Islet precursor cell (in vitro differentiated cells): ENCODE measurements at regions not wholly inside any gene's neighbourhood (a gene's known extent, or its start where the extent isn't known, plus 50 kb on each side); places are given as distances from the start of the nearest gene placed in this dataset.
"Not testable (repeated sequence)": the region's sequence is repeated elsewhere in the genome, so short reads cannot be mapped to it uniquely, and the experiment has no call there.

Experiments used
- DNase-seq: peaks from one replicate; pipeline ENCODE4 v3.0.0-alpha.2; 2018

GRCh38 chr11:45432100-45432499 is 146.0 kb upstream of the SYT13 start:
- no peak for DNase-seq

GRCh38 chr11:45431046-45432018 is 145.2 kb upstream of the SYT13 start:
- DNase-seq = no peak

- DNase-seq = no peak
Measured at GRCh38 chr11:45430361-45430760, 144.2 kb upstream of the SYT13 start.

DNA sequence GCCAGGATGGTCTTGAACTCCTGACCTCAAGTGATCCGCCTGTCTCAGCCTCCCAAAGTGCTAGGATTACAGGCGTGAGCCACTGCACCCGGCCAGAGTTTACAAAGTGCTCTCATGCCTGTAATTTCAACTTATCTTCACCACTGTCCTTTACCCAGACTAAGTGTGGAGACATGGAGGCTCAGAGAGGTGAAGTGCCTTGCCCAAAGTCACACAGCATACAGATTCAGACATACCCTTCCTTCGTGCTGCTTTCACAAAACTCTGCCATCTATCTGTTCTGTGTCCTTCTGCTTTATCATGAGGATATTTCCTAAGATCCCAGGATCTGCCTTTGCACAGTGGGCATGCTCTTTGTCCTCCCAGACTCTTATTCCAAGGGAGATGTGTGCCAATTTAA is 143.6 kb upstream of the SYT13 start:
- DNase-seq = no peak

GRCh38 chr11:45428541-45429230 is 142.5 kb upstream of the SYT13 start:
- DNase-seq = no peak

GRCh38 chr11:45428116-45428515 is 142.0 kb upstream of the SYT13 start:
- DNase-seq = no peak

DNA sequence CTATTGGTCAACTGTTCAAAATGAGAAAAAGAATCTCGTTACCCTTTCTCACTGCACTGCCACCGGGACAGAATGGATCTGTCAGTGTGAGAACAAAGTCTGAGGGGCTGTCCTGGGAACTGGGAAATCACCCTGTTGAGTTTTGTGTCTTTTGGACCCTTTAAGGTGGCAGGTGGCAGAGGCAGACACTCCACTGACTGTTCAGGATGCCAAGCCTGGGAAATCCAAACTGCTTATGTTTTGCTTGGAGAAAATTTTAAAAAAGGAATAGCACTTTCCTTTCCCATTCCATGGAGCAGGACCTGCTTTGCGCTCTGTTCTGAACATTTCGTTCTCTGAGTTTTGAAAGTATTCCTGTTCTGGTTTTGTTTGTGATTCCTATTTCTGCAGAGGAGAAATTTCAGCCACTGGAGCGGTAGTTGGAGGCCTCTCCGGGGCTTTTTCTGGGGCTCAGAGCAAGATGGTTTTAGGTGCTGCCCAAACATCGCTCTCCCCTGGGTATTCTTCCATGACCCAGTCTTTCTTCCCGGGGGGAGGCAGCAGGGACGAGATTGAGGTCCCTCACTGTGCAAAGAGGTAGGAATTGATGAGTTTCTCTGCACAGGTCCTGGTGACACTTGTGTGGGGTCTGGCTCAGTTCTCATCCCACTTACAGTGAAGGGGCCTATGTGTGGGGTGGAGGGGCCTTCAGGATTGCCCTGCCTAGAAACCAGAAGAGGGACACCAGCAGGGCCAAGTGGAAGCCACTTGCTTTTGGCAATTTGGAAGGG is 138.5 kb upstream of the SYT13 start:
- no peak for DNase-seq

- DNase-seq = no peak
Measured at GRCh38 chr11:45423475-45424120, 137.5 kb upstream of the SYT13 start.

DNA sequence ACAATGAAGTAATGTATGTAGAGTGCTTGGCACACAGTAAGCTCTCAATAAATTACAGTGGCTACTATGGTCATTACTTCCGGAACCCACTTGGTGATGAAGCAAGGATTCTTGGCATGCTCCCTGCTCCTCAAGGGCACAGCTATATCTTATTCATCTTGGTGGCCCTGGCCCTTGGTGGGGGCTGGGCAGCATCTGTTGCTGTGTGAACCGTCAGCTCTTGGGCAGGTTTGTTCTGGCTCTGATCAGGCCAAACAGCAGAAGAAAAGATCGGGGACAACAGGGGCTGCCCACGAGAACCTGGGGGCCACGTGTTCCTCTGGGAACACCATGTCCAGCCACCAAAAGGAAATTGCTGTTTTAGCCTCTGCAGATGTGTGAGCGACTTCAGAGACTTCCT is 136.9 kb upstream of the SYT13 start:
- DNase-seq = no peak

DNA sequence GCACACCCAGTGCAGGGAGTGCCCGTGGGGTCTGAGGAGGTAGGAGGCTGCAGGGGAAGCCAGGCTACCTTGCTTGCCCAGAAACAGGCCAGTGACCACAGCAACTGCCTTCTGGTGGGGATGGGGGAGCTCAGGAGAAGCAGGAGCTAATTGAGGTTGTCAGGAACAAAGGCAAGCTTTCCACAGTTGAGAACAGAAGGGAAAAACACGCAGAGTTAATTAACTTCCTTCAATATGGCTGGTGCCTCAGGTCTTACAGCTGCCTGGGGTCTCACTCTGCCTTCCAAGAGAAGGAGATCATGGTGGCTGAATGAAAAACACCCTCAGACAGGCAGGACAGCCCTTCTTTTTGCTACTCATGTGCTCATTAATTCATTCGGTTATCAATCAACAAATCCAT is 127.9 kb upstream of the SYT13 start:
- DNase-seq = no peak

GRCh38 chr11:45413156-45413858 is 127.2 kb upstream of the SYT13 start:
- no peak for DNase-seq

GRCh38 chr11:45412521-45412920 is 126.4 kb upstream of the SYT13 start:
- no peak for DNase-seq

GRCh38 chr11:45412051-45412471 is 125.9 kb upstream of the SYT13 start:
- peak; percentile 81 for DNase-seq

DNA sequence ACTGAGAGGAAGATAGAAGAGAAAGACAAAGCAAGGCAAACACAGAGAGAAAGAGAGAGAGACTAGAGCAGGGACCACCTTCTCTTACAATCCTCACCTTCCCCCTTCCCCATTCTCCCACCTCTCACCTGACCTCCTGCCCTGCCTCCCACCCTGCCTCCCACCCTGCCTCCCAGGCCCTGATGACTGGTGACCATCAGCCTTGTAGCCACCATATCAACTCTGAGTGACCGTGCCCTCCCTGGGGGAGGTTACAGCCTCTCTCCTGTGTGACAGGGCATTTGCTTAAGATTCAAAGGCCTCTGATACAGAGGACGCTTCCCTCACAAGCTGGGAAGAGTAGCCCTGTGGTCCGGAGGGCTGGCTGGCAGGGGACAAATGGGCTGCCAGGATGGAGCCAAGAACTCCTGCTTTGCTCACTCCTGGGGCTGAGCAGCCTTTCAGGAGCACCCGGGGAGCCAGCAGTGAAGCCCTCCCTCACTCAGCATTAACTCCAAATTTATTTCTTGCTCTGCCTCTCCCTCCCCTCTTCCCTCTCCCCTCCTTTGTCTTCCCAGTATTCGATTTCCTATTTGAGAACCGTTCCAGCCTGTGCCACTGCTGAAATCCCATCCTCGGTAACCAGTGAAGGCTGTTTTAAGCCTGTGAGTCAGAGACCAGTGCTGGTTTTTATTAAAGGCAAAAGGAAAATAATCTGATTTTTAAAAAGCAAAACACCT is 125.2 kb upstream of the SYT13 start:
- DNase-seq = no peak

GRCh38 chr11:45410391-45411227 is 124.5 kb upstream of the SYT13 start:
- peak; percentile 74 for DNase-seq

GRCh38 chr11:45409587-45409986 is 123.4 kb upstream of the SYT13 start:
- DNase-seq = peak; percentile 88

DNA sequence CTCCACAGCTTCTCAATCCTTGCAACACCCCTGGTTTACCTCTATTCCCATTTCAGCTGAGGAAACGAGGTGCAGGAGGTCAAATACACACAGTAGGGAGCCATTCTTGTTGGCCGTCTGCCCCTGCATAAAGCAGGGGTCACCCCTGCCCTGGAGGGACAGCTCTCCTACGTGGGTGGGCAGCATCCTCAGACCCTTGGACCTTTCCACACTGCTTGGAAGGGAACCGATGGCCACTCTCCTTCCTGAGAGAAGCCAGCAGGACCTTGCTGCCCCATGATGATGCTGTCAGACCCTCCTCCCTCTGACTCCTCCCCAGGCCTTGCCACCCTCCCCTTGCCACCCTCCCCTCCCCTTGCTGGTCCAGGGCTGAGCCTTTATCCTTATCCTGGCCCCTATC is 121.1 kb upstream of the SYT13 start:
- DNase-seq = no peak

- no peak for DNase-seq
Measured at GRCh38 chr11:45405916-45406670, 120.0 kb upstream of the SYT13 start.

DNA sequence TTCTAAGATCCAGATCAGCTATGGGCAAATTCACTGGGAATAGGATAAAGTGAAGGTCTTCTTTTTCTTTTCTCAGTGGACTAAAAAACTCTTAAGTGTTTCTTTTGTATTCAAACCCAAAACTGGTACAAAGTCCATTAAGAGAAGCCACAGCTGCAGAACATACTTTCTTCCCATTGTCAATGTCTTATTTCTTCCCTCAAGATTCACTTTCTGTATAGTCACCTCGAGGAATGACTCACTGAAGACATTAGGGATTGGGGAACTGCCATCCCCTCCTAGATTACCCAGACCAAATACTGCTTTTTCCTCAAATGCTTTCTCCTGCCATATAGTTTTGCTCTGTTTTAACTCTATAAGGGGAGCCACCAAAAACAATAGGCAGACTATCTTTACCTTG is 117.4 kb upstream of the SYT13 start:
- DNase-seq = not testable (repeated sequence)
